Left ventricle myocardium inferior (tissue), 1 donor: ENCODE measurements at regions not wholly inside any gene's neighbourhood (a gene's known extent, or its start where the extent isn't known, plus 50 kb on each side); places are given as distances from the start of the nearest gene placed in this dataset.
A peak's percentile ranks its signal among the peaks of the same experiment; 100 is the strongest.

ENCODE experiments used
- DNase-seq: peaks from one replicate; pipeline ENCODE4 v3.0.0-alpha.2; 2020
- H3K27ac ChIP-seq: fragments of 200-600 bp; replicated peaks from 2 replicates; pipeline ENCODE4 v1.8.0; 2021
- H3K27me3 ChIP-seq: fragments of 200-600 bp; 2 replicates; pipeline ENCODE4 v1.8.0; 2021; ENCODE audit warnings: low read depth
- H3K36me3 ChIP-seq: fragments of 200-600 bp; 2 replicates; pipeline ENCODE4 v1.8.0; 2021
- H3K4me1 ChIP-seq: fragments of 200-600 bp; 2 replicates; pipeline ENCODE4 v1.8.0; 2021
- H3K4me3 ChIP-seq: fragments of 200-600 bp; 2 replicates; pipeline ENCODE4 v1.8.0; 2021; ENCODE audit warnings: mild to moderate bottlenecking, moderate library complexity
- H3K9me3 ChIP-seq: fragments of 200-600 bp; replicated peaks from 2 replicates; pipeline ENCODE4 v1.8.0; 2021
- CTCF ChIP-seq: fragments of 200-600 bp; IDR thresholded peaks from 2 replicates; pipeline ENCODE4 v1.8.0; 2021; ENCODE audit warnings: antibody characterized with exemption, mild to moderate bottlenecking, borderline replicate concordance
- intact Hi-C: fragments of 100-400 bp; cut with micrococcal nuclease; formaldehyde crosslinking; loops from one replicate; pipeline ENCODE4 v1.11.0; 2022
- donor health status: DM: no; HTN: yes; CAD: no; lungs with severe emphysema.

- Histone ChIP-seq H3K9me3 (no peaks in the 10 kb centered on the region), H3K27me3 (no peaks in the 10 kb centered on the region), H3K4me1 (peaks cover 33% of the 10 kb centered on the region), H3K27ac (peak overlapping the region; percentile 64), H3K4me3 (no peak overlapping the region), H3K36me3 (no peaks in the 10 kb centered on the region)
- no peak for DNase-seq
- no peak for TF ChIP-seq CTCF
- intact Hi-C loops, result no loop called here
Measured at GRCh38 chr10:94093286-94093905, 99.7 kb downstream of the PLCE1 start.

DNA sequence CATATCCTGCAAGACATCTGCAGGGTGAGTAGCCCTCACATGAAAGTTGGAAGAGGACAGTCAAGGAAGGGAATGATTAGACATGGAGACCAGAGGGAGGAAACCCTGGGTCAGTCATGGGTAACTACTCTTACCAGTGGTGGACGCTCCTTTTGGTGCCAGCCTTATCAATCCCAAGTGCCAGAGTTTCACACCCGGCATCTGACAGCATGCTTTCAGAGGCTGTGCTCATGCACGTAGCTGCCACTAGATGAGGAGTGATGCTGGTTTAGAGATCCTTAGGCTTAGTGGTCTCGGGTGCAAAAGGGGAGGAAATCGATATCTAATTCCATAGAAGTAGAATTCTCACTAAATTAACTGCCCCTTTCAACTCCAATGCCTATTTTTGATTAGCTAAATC is 100.8 kb downstream of the PLCE1 start:
- intact Hi-C loops, result no loop called here
- peaks cover 37% of the 10 kb centered on the region for H3K4me1 ChIP-seq
- H3K27ac ChIP-seq, result peak overlapping the region; percentile 34

GRCh38 chr10:94097656-94098055 is 103.9 kb downstream of the PLCE1 start:
- no peak overlapping the region for H3K27ac ChIP-seq
- no peak for TF ChIP-seq CTCF
- no peaks in the 10 kb centered on the region for H3K27me3 ChIP-seq
- no peak overlapping the region for H3K4me3 ChIP-seq
- no peak for DNase-seq
- no peaks in the 10 kb centered on the region for H3K9me3 ChIP-seq
- intact Hi-C loops, result no loop called here
- no peaks in the 10 kb centered on the region for H3K36me3 ChIP-seq
- H3K4me1 ChIP-seq, result peaks cover 44% of the 10 kb centered on the region

More for the DNA sequence above, 100.8 kb downstream of the PLCE1 start:
- no peak overlapping the region for H3K4me3 ChIP-seq
- no peaks in the 10 kb centered on the region for H3K36me3 ChIP-seq
- TF ChIP-seq CTCF, result no peak
- H3K9me3 ChIP-seq, result no peaks in the 10 kb centered on the region
- DNase-seq, result no peak
- H3K27me3 ChIP-seq, result no peaks in the 10 kb centered on the region

GRCh38 chr10:94098896-94099295 is 105.2 kb downstream of the PLCE1 start:
- Histone ChIP-seq H3K4me3 (no peak overlapping the region), H3K27ac (peak overlapping the region; percentile 30), H3K9me3 (no peaks in the 10 kb centered on the region), H3K4me1 (peaks cover 47% of the 10 kb centered on the region), H3K27me3 (no peaks in the 10 kb centered on the region), H3K36me3 (no peaks in the 10 kb centered on the region)
- intact Hi-C loops, result no loop called here
- no peak for DNase-seq
- TF ChIP-seq CTCF, result no peak

GRCh38 chr10:94101894-94102293 is 108.2 kb downstream of the PLCE1 start:
- Histone ChIP-seq H3K36me3 (no peaks in the 10 kb centered on the region), H3K27me3 (no peaks in the 10 kb centered on the region), H3K4me1 (peaks cover 52% of the 10 kb centered on the region), H3K27ac (peak overlapping the region; percentile 23), H3K4me3 (no peak overlapping the region), H3K9me3 (no peaks in the 10 kb centered on the region)
- intact Hi-C loops, result no loop called here
- DNase-seq, result no peak
- no peak for TF ChIP-seq CTCF

DNA sequence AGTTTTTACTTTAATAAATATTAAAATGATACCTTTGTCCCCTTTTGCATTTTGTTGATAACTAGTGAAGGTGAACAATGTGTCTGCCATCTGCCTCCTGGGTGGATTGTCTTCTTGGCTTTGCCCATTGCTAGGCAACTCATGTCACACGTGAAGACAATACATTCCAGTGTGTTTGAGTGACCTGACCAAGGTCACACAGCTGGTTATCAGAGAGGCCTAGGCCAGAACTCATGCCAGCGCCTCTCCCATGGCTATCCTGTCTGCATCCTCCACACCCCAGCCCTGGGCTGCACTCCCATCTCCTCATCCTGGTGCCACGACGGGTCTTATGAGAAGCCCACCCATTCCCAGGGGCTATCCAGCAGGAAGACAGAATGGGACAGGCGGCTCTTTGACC is 108.7 kb downstream of the PLCE1 start:
- Histone ChIP-seq H3K36me3 (no peaks in the 10 kb centered on the region), H3K9me3 (no peaks in the 10 kb centered on the region), H3K27me3 (no peaks in the 10 kb centered on the region), H3K4me1 (peaks cover 48% of the 10 kb centered on the region), H3K4me3 (no peak overlapping the region), H3K27ac (no peak overlapping the region)
- no peak for TF ChIP-seq CTCF
- DNase-seq, result no peak
- intact Hi-C loops, result no loop called here
